Left colon (tissue), 2 donors: ENCODE measurements at regions not wholly inside any gene's neighbourhood (a gene's known extent, or its start where the extent isn't known, plus 50 kb on each side); places are given as distances from the start of the nearest gene placed in this dataset.
A peak's percentile ranks its signal among the peaks of the same experiment; 100 is the strongest.

Experiments
- ATAC-seq: fragments of 200-7000 bp; cut with Tn5 transposase; one replicate; pipeline ENCODE4 v1.9.1; 2020; ENCODE audit warnings: mild to moderate bottlenecking, moderate library complexity
- DNase-seq, 2 donors: peaks; one replicate each; pipeline ENCODE4 v3.0.0-alpha.2; 2020
- intact Hi-C, 2 donors: fragments of 100-400 bp; cut with DNase I in 1 of 2; cut with micrococcal nuclease in 1 of 2; formaldehyde crosslinking; loops; one replicate each; pipeline versions ENCODE4 v1.11.2 to v1.14.0; 2022; cut with DNase I, micrococcal nuclease
- donor health status: DM: no; HTN: no; CAD: no.
- donor health status: DM: yes; HTN: yes; CAD: no.

DNA sequence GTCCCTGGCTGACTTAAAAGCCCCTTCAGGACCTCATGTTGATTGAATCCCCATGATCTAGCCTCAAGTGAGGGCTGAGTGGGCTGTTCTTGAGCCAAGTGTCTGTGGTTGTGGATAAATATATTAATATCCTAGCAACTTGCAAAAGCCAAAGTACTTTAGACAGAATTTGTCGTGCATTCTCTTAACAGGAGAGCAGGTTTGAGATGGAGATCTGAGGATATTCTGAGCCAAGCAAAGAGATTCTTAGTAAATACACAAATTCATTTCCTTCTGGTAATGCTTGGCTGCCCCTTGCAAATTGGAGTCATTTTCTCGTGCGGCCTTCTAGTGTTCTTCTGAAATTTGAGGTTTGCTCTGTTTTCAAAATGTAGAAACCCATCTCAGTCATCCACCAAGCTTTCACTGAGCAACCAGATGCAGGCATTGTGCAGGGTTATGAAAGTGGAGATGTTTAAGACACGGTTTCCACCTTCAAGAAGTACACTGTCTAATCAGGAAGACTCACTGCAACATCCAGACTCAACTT is 242.1 kb upstream of the JUN start:
- intact Hi-C loops: no loop called here
- DNase-seq: no peak
- no peak for ATAC-seq

DNA sequence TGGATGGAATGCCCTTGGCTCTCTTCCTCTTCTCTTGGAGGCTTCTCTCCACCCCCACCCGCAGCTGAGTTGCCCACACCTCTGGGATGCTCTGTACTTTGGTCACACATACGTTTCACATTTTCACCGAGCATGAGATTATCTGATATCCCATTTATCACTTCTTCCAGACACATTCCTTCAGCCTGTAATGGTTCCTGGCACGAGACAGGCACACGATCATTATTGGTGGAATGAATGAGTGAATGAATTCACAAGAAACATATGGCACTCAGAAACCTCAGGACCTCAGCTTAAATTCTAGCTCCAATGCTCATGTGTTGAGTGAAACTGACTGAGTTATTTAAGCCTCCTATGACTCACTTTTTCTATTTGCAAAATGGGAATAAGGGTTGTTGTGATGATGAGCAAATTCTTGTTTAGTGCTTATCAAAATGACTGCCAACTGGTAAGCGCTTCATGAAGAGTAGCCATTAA is 242.7 kb upstream of the JUN start:
- intact Hi-C loops: no loop called here
- ATAC-seq (no peak), DNase-seq (no peak)

DNA sequence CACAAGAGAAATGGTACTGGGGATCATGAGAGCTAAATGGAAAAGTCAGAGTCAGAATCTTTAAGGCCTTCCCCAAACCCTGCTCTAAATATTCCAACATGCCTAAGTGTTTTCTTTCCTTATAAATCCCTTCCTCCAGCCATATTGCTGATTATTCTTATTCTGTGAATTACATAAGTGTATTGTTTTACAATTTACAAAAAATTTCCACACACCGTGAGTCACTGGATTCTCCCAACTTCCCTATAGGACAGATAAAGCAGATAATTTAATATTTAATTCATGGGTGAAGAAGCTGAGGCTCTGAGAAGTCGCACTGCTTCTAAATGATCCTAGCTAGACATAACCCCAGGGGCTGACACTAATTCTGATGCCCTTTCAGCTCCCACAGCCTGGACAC is 243.3 kb upstream of the JUN start:
- intact Hi-C loops: no loop called here
- DNase-seq: no peak

DNA sequence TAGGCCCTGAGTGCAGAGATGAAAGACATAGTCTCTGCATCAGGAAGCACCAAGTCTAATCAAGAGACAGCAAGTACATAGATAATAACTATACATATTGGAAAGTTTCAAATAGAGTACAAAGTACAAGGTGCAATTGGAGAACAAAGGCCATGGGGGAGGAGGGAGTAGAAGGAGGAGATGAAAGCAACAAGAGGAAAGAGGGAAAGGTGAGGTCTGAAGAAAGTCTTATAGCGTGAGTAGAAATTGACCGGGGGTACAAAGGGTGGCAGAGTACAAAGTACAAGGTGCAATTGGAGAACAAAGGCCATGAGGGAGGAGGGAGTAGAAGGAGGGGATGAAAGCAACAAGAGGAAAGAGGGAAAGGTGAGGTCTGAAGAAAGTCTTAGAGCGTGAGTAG is 244.2 kb upstream of the JUN start:
- peak; percentile 91 for ATAC-seq
- DNase-seq: no peak
- intact Hi-C loops: no loop called here

More for the DNA sequence above, 243.3 kb upstream of the JUN start:
- ATAC-seq: no peak

GRCh38 chr1:59029411-59030167 is 245.7 kb upstream of the JUN start:
- DNase-seq (no peak), ATAC-seq (peak; percentile 61)
- intact Hi-C loops: no loop called here

DNA sequence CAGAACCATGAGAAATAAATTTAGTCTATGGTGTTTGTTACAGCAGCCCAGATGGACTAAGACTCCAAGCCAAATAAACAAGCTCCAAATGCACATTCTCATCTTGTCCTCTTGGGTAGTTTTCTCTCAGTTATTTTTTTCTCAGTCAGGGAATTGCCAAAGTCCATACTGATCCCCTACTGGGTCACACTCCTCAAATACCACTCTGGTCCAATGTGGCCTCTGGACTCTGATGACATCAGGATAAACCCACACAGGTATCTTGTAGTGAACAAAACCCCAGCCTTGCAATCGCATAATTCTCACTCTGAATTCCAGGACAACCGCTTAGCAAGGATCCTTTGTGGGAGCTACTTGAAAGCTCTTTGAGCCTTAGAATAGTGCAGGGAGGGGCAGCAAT is 248.4 kb upstream of the JUN start:
- intact Hi-C loops: no loop called here
- ATAC-seq: no peak
- DNase-seq: no peak

GRCh38 chr1:59033761-59034160 is 249.9 kb upstream of the JUN start:
- no peak for ATAC-seq
- intact Hi-C loops: no loop called here
- DNase-seq: no peak

GRCh38 chr1:59034925-59035324 is 251.1 kb upstream of the JUN start:
- intact Hi-C loops: no loop called here
- ATAC-seq: no peak
- no peak for DNase-seq

- no peak for ATAC-seq
- intact Hi-C loops: no loop called here
- no peak for DNase-seq
Measured at GRCh38 chr1:59039551-59039950, 255.7 kb upstream of the JUN start.

GRCh38 chr1:59040486-59040885 is 256.4 kb upstream of the FGGY start:
- DNase-seq (no peak), ATAC-seq (no peak)
- intact Hi-C loops: no loop called here

GRCh38 chr1:59041646-59042277 is 255.1 kb upstream of the FGGY start:
- intact Hi-C loops: no loop called here
- DNase-seq: no peak
- ATAC-seq: no peak

GRCh38 chr1:59043796-59044195 is 253.1 kb upstream of the FGGY start:
- ATAC-seq (peak; percentile 88), DNase-seq (peak; percentile 52 to 76)
- intact Hi-C loops: no loop called here

DNA sequence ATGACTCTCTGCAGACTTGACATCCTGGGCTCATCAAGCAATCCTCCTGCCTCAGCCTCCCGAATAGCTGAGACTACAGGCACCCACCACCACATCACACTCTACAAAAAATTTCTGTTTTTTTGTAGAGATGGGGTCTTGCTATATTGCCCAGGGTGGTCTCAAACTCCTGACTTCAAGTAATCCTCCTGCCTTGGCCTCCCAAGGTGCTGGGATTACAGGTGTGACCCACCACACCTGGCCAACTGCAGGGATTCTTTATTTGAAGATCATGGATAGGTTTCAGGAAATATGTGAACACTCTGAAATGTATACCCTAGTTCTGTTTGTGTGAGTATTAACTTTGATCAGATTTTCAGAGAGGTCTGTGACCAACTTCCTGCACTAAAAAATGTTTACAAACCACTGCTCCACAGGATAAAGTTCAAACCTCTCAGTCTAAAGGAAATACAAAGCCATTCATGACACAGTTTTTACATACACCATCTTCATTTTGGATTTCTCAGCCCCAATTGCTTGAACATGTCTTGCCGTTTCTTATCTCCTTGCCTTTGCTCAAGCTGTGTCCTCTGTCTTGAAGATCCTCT is 252.3 kb upstream of the FGGY start:
- intact Hi-C loops: no loop called here
- DNase-seq: no peak
- ATAC-seq: peak; percentile 81

DNA sequence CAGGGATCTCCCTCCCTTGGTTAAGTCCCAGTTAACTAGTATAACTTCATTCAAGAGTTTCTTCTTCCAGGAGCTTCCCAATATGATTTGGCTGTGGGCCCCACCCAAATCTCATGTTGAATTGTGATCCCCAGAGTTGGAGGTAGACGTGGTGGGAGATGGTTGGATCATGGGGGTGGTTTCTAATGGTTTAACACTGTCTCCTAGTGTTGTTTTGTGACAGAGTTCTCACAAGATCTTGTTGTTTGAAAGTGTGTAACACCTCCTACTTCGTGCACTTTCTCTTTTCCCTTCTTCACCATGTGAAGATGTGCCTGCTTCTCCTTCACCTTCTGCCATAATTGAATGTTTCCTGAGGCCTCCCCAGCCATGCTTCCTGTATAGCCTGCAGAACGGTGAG is 251.8 kb upstream of the FGGY start:
- intact Hi-C loops: no loop called here
- ATAC-seq (no peak), DNase-seq (no peak)

- DNase-seq: no peak
- no peak for ATAC-seq
- intact Hi-C loops: no loop called here
Measured at GRCh38 chr1:59045636-59046035, 251.3 kb upstream of the FGGY start.

DNA sequence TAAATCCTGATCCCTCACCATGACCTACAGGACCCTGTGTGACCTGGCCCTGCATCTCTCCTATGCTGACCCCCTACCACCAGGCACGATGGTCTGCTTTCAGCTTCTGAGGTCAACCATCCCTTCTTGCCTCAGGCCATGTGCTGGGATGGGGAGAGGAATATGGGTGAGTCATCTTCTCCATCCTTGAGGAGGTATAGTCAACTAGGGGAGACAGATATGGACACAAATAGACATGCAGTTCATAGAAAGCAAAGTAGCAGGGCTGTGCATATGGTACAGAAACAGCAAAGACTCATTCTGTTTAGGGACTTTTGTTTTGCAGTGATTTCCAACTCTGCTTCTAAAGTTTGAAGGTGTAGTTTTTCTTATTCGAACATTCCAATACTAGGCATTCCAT is 250.8 kb upstream of the FGGY start:
- ATAC-seq (no peak), DNase-seq (no peak)
- intact Hi-C loops: no loop called here

DNA sequence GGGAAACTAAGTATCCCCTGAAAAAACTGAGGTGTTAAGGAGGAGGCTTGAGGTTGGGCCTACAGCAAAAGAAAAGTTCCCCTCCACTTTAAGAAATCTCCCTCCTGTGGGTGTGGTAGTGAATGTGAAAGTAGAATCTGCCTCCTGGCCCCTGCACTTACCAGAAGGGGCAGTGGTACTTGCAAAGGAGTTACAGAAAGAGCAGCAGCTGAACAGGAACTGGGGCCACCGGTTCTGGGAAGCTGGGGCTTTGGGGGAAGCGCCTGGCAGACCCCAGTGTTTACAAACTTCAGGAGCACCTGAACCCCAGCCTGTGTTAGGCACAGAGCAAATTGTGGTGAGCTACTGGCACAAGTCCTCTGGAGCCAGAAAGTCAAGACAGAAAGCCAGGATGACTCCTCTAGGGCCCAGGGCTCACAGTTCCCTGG is 250.2 kb upstream of the FGGY start:
- DNase-seq: peak in 1 of 2 donors; percentile 32
- peak; percentile 38 for ATAC-seq

DNA sequence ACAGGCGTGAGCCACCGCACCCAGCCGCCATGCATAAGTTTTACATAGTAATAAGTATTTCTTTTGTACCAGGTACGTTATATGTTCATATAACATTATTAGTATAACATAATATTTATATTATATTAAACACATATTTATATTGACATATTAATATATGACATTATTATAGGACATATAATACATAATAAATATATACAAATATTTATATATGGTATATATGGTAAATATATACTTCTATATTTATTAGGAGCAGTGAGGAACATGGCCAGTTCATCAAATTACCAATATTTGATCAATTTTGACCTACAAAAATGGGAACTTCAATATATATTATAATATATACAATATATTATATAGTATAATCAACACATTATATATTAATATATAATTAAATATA is 245.9 kb upstream of the FGGY start:
- DNase-seq: no peak
- intact Hi-C loops: no loop called here
- no peak for ATAC-seq

More for the DNA sequence above, 250.2 kb upstream of the FGGY start:
- intact Hi-C loops: no loop called here

GRCh38 chr1:59052166-59052590 is 244.7 kb upstream of the FGGY start:
- DNase-seq (no peak), ATAC-seq (no peak)
- intact Hi-C loops: no loop called here

- ATAC-seq: no peak
- DNase-seq: no peak
- intact Hi-C loops: no loop called here
Measured at GRCh38 chr1:59054172-59054571, 242.7 kb upstream of the FGGY start.
